Fibroblast of gingiva (primary cell): ENCODE measurements at regions not wholly inside any gene's neighbourhood (a gene's known extent, or its start where the extent isn't known, plus 50 kb on each side); places are given as distances from the start of the nearest gene placed in this dataset.
"Not testable (repeated sequence)": the region's sequence is repeated elsewhere in the genome, so short reads cannot be mapped to it uniquely, and the experiment has no call there.

ENCODE experiments used
- DNase-seq: peaks from one replicate; pipeline ENCODE4 v3.0.0-alpha.2; 2011; ENCODE audit warnings: low read depth

- DNase-seq, result no peak
Measured at GRCh38 chr12:38016602-38017001, 300.0 kb upstream of the ALG10B start.

DNA sequence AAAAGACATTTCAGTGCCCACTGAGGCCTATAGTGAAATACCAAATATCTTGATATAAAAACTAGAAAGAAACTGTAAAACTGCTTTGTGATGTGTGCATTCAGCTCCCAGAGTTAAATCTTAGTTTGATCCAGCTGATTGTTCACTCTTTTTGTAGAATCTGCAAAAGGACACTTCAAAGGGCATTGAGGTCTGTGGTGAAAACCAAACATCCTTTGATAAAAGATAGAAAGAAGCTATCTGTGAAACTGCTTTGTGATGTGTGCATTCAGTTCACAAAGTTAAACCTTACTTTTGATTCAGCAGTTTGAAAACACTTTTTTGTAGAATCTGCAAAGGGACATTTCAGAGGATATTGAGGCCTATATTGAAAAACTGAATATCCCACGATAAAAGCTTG, 290.7 kb upstream of the ALG10B start:
- DNase-seq, result no peak

- DNase-seq, result no peak
Measured at GRCh38 chr12:38053113-38053512, 263.5 kb upstream of the ALG10B start.

GRCh38 chr12:38053655-38054464, 262.7 kb upstream of the ALG10B start:
- DNase-seq, result no peak

GRCh38 chr12:38056701-38057689, 259.6 kb upstream of the ALG10B start:
- DNase-seq, result no peak

- no peak for DNase-seq
Measured at GRCh38 chr12:38099686-38100085, 216.9 kb upstream of the ALG10B start.

GRCh38 chr12:38101753-38102152, 214.8 kb upstream of the ALG10B start:
- DNase-seq, result no peak

DNA sequence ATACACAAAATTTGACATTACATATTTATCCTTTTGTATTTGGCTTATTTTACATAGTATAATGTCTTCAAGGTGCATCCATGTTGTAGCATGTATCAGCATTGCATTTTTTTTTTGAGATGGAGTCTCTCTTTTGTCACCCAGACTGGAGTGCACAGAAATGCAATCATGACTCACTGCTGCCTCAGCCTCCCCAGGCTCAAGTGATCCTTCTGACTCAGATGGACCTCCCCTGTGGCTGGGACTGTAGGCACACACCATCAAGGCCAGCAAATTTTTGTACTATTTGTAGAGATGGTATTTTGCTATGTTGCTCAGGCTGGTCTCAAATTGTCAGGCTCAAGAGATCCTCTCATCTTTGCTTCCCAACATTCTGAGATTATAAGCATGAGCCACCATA, 214.4 kb upstream of the ALG10B start:
- no peak for DNase-seq

DNA sequence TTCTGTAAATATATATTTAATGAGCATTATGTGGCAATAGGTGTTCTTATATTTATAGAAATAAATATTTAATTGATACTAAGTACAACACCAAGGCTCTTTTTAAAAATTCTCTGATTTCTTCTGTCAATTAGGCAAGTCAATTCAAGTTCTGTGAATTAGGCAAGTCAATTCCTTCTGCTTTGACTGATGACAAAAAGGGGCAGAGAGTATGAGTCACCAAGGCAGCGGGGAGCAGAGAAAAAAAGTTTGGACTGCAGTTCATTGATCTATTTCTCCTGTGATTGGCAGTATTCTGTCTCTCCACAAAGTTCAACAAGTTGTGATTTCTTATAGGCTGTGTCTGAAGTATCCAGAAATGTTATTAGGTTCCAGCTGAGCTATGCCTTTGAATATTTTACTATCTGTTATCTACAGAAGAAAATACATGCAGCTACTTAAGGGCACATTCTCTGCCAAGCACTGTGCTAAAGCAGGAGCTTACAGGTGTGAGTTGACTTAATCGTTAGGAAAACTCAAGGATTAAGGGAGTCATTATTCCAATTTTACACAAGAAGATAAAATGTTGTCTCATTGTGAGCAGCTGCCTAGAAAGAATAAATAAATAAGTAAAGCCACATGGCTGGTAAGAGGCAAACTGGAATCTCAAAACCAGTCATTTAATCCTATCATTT, 206.4 kb upstream of the ALG10B start:
- DNase-seq, result no peak

DNA sequence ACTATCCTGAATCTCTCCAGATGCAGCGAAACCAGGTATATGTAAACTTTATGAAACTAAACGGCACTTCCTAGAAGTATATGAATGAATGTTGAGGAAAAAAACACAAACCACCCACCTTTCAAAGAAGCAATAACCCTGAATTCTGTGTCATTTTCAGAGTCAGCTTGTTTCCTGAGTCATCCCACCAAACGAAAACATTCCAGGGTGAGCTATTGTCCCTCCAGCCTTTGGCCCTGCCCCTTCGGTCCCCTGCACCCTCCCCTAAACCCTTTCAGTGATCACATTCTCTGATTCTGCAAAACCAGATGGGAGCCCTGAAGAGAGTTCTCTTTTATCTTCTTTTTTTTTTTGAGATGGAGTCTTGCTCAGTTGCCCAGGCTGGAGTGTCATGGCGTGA, 202.6 kb upstream of the ALG10B start:
- DNase-seq, result no peak

GRCh38 chr12:38116968-38117367, 199.6 kb upstream of the ALG10B start:
- no peak for DNase-seq

DNA sequence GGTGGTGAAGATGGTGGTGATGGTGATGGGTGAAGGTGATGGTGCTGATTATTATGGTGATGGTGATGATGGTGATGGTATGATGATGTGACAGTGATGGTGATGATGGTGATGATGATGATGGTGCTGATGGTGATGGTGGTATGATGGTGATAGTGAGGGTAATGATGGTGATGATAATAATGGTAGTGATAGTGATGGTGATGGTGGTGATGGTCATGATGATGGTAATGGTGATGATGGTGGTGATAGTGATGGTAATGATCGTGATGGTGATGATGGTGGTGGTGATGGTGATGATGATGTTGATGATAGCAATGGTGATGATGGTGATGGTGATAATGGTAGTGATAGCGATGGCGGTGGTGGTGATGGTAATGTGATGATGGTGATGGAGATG, 197.9 kb upstream of the ALG10B start:
- no peak for DNase-seq

DNA sequence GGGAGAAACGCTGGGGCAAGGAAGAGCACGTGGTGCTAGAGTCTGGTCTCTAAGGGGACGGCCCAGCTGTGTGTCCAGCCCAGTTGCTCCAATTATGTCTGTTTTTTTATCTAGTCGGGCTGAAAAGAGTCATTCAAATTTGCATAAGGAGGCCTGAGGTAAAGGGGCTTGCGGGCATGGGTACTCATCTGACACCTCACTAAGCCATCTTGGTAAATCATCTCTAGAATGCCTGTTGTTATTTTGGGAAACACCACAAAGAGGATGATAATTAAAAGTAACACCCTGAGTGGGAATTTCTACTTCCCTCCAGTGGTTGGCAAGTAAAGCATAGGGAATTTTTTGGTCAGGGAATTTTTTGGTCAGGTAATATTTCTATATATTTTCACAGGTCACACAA, 196.1 kb upstream of the ALG10B start:
- DNase-seq, result no peak

DNA sequence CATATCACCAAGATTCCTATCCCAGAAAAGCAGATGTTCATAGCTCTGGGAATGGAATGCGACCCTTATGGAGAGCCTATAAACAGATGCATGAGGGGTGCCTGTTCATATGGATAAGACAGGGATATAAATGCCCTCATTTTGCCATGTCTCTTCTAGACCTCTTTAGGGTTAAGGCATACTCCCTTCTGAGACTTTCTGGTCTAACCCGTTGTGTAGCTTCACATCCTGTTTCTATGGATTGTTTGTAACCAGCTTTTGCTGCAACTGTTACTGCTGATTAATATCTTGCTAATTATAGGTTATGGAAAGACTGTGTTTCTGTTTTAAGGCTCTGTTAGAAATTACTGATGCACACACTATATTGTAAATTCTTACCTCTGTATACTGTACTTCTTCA, 193.5 kb upstream of the ALG10B start:
- not testable (repeated sequence) for DNase-seq

DNA sequence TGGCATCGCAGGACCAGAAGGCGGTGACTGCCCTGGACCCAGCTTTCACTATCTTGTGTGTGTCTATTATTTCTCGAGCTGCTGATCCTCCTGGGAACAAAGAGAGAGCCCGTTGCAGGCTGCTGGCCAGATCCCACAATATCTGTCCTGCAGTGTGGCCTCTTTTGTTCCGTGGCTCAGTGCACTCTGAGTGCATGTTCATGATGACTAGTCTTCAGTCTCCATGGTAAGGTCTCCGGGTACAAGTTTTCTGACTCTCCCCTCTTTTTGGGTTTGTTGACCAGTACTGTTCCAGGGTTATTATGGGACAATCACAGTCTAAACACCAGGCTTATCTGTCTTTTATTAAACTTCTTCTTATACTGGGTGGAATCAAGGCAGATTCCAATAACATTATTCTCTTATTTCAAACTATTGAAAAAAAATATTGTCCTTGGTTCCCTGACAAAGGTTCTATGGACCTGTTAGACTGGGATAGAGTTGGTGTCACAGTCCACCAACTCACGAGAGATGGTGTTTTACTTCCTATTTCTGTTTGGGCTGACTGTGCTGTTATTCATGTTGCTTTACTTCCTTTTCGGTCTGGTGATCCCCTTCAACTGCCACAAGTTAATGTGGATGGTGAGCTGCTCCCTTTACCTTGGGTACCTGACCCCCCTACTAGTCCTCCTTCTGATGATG, 192.9 kb upstream of the ALG10B start:
- no peak for DNase-seq

GRCh38 chr12:38124247-38125012, 192.1 kb upstream of the ALG10B start:
- no peak for DNase-seq

- DNase-seq, result no peak
Measured at GRCh38 chr12:38132139-38132538, 184.4 kb upstream of the ALG10B start.

DNA sequence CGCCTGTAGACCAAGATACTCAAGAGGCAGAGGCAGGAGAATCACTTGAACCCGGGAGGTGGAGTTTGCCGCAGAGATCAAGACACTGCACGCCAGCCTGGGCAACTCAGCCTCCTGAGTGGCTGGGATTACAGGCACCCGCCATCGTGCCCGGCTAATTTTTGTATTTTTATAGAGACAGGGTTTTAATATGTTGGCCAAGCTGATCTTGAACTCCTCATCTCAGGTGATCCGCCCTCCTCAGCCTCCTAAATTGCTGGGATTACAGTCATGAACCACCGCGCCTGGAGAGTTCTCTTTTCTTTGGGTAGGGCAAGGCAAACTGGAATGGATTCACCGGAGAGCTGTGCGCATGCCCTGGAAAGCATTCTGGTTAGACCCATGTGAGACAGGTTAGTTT, 179.3 kb upstream of the ALG10B start:
- DNase-seq, result no peak

DNA sequence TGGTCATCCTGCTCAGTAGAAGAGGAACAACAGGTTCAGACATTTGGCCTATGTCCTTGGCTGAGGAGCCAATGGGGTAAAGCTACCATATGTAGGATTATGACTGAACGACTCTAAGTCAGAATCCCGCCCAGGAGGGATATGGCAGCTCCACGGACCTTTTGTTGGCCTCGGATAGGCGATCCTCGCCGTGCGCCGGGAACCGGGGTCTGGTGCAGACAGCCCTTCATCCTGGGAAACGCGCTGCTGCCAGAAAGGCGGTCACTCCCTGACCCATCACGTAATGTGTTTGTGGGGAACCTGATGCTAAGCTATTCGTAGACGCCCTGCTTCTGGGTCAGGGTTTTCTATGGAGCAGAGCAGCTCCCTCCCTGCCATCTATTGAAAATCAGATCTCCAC, 178.9 kb upstream of the ALG10B start:
- DNase-seq, result no peak

GRCh38 chr12:38138225-38139221, 178.1 kb upstream of the ALG10B start:
- peak; percentile 30 for DNase-seq
